ENCODE measurements at regions not wholly inside any gene's neighbourhood (a gene's known extent, or its start where the extent isn't known, plus 50 kb on each side); places are given as distances from the start of the nearest gene placed in this dataset.

- BruUV-seq (replicated peaks): no TSS peak
- H3K4me1 ChIP-seq (ENCODE audit: insufficient read depth, low read length, poor library complexity, severe bottlenecking): peaks cover 7% of the 10 kb centered on the region
- no peaks in the 10 kb centered on the region for H3K9me3 ChIP-seq (ENCODE audit: low read depth, low read length, poor library complexity, severe bottlenecking)
- POLR2A ChIA-PET (ENCODE audit: low non-redundant PET): no interaction called here
- H3K4me3 ChIP-seq (ENCODE audit: low read depth, low read length, poor library complexity, severe bottlenecking): no peak overlapping the region
- intact Hi-C loops (cut with micrococcal nuclease; ENCODE audit: unreplicated experiment): no loop called here
- no peak overlapping the region for H3K27ac ChIP-seq (ENCODE audit: low read depth, low read length, poor library complexity, severe bottlenecking)
- H3K27me3 ChIP-seq (replicated peaks; ENCODE audit: insufficient read depth, low read depth, low read length, poor library complexity): no peaks in the 10 kb centered on the region
- DNase-seq (ENCODE audit: low spot score): no peak
- CTCF ChIA-PET: no interaction called here
- no peaks in the 10 kb centered on the region for H3K36me3 ChIP-seq (ENCODE audit: insufficient read depth, low read length, poor library complexity, severe bottlenecking)
- TF ChIP-seq EZH2 (IDR thresholded peaks at IDR 0.05; ENCODE audit: borderline replicate concordance, low read depth, low read length, poor library complexity, severe bottlenecking): no peak
- TF ChIP-seq CTCF (conservative IDR thresholded peaks at IDR 0.05; ENCODE audit: low read depth, low read length): no peak
These were observed 77.1 kb upstream of the NFE2L3 start for GRCh38 chr7:26074919-26075318.

- Histone ChIP-seq H3K4me3 (ENCODE audit: low read depth, low read length, poor library complexity, severe bottlenecking) (no peak overlapping the region), H3K4me1 (ENCODE audit: insufficient read depth, low read length, poor library complexity, severe bottlenecking) (peaks cover 11% of the 10 kb centered on the region), H3K36me3 (ENCODE audit: insufficient read depth, low read length, poor library complexity, severe bottlenecking) (no peaks in the 10 kb centered on the region), H3K27ac (ENCODE audit: low read depth, low read length, poor library complexity, severe bottlenecking) (no peak overlapping the region), H3K27me3 (replicated peaks; ENCODE audit: insufficient read depth, low read depth, low read length, poor library complexity) (no peaks in the 10 kb centered on the region), H3K9me3 (ENCODE audit: low read depth, low read length, poor library complexity, severe bottlenecking) (no peaks in the 10 kb centered on the region)
- no peak for TF ChIP-seq EZH2 (IDR thresholded peaks at IDR 0.05; ENCODE audit: borderline replicate concordance, low read depth, low read length, poor library complexity, severe bottlenecking)
- TF ChIP-seq CTCF (conservative IDR thresholded peaks at IDR 0.05; ENCODE audit: low read depth, low read length): no peak
- no peak for DNase-seq (ENCODE audit: low spot score)
- ChIA-PET POLR2A (ENCODE audit: low non-redundant PET) (no interaction called here), CTCF (no interaction called here)
- no TSS peak for BruUV-seq (replicated peaks)
- intact Hi-C loops (cut with micrococcal nuclease; ENCODE audit: unreplicated experiment): no loop called here
These were observed 75.3 kb upstream of the NFE2L3 start for GRCh38 chr7:26076691-26077090.

- no peak overlapping the region for H3K4me3 ChIP-seq (ENCODE audit: low read depth, low read length, poor library complexity, severe bottlenecking)
- DNase-seq (ENCODE audit: low spot score): peak; percentile 82
- no TSS peak for BruUV-seq (replicated peaks)
- no peak overlapping the region for H3K27ac ChIP-seq (ENCODE audit: low read depth, low read length, poor library complexity, severe bottlenecking)
- intact Hi-C loops (cut with micrococcal nuclease; ENCODE audit: unreplicated experiment): no loop called here
- CTCF ChIA-PET: interaction anchor here (0.6 to 1.2 kb wide), 3 partner anchors 9 to 119 kb away, joined by 3 to 4 read pairs (median 4); no protein-coding TSS in a partner anchor
- POLR2A ChIA-PET (ENCODE audit: low non-redundant PET): no interaction called here
- H3K9me3 ChIP-seq (ENCODE audit: low read depth, low read length, poor library complexity, severe bottlenecking): no peaks in the 10 kb centered on the region
- H3K36me3 ChIP-seq (ENCODE audit: insufficient read depth, low read length, poor library complexity, severe bottlenecking): no peaks in the 10 kb centered on the region
- TF ChIP-seq CTCF (conservative IDR thresholded peaks at IDR 0.05; ENCODE audit: low read depth, low read length) (peak; percentile 66), EZH2 (IDR thresholded peaks at IDR 0.05; ENCODE audit: borderline replicate concordance, low read depth, low read length, poor library complexity, severe bottlenecking) (no peak)
- peaks cover 27% of the 10 kb centered on the region for H3K4me1 ChIP-seq (ENCODE audit: insufficient read depth, low read length, poor library complexity, severe bottlenecking)
- H3K27me3 ChIP-seq (replicated peaks; ENCODE audit: insufficient read depth, low read depth, low read length, poor library complexity): no peaks in the 10 kb centered on the region
These were observed 73.3 kb upstream of the NFE2L3 start for GRCh38 chr7:26078437-26079336.
